Ishikawa (cell line): ENCODE measurements at regions not wholly inside any gene's neighbourhood (a gene's known extent, or its start where the extent isn't known, plus 50 kb on each side); places are given as distances from the start of the nearest gene placed in this dataset.

Experiments used
- CEBPB ChIP-seq: IDR thresholded peaks from 2 replicates; pipeline ENCODE4 v1.6.1; 2012
- CREB1 ChIP-seq: IDR thresholded peaks from 2 replicates; pipeline ENCODE4 v1.6.1; 2012; ENCODE audit warnings: low read depth
- EGR1 ChIP-seq: IDR thresholded peaks from 2 replicates; pipeline ENCODE4 v1.6.1; 2012
- EP300 ChIP-seq: IDR thresholded peaks from 2 replicates; pipeline ENCODE4 v1.6.1; 2012; ENCODE audit warnings: borderline replicate concordance
- FOXM1 ChIP-seq: IDR thresholded peaks from 2 replicates; pipeline ENCODE4 v1.6.1; 2012; ENCODE audit warnings: low read depth, borderline replicate concordance
- MAX ChIP-seq: IDR thresholded peaks from 2 replicates; pipeline ENCODE4 v1.6.1; 2012
- NFIC ChIP-seq: IDR thresholded peaks from 2 replicates; pipeline ENCODE4 v1.6.1; 2012
- RAD21 ChIP-seq: IDR thresholded peaks from 2 replicates; pipeline ENCODE4 v1.6.1; 2012; ENCODE audit warnings: low read depth
- REST ChIP-seq: IDR thresholded peaks from 2 replicates; pipeline ENCODE4 v1.6.1; 2012; ENCODE audit warnings: low read depth, mild to moderate bottlenecking
- TAF1 ChIP-seq: IDR thresholded peaks from 2 replicates; pipeline ENCODE4 v1.6.1; 2012; ENCODE audit warnings: low read depth, mild to moderate bottlenecking
- TCF12 ChIP-seq: IDR thresholded peaks from 2 replicates; pipeline ENCODE4 v1.6.1; 2012; ENCODE audit warnings: low read depth
- TEAD4 ChIP-seq: IDR thresholded peaks from 2 replicates; pipeline ENCODE4 v1.6.1; 2012
- USF1 ChIP-seq: IDR thresholded peaks from 2 replicates; pipeline ENCODE4 v1.6.1; 2012
- YY1 ChIP-seq: IDR thresholded peaks from 2 replicates; pipeline ENCODE4 v1.6.1; 2012; ENCODE audit warnings: low read depth
- ZBTB7A ChIP-seq: IDR thresholded peaks from 2 replicates; pipeline ENCODE4 v1.6.1; 2012; ENCODE audit warnings: low read depth

GRCh38 chr3:55147406-55147805 is 219.5 kb upstream of the LRTM1 start:
- TF ChIP-seq FOXM1 (no peak), TCF12 (no peak), YY1 (no peak), ZBTB7A (no peak), MAX (no peak), CEBPB (no peak), REST (no peak), CREB1 (no peak), TAF1 (no peak), EP300 (no peak), RAD21 (no peak), TEAD4 (no peak), USF1 (no peak), EGR1 (no peak), NFIC (no peak)

GRCh38 chr3:55146216-55146615 is 218.4 kb upstream of the LRTM1 start:
- TF ChIP-seq EP300 (no peak), CREB1 (no peak), NFIC (no peak), RAD21 (no peak), TAF1 (no peak), TCF12 (no peak), USF1 (no peak), TEAD4 (no peak), EGR1 (no peak), CEBPB (no peak), REST (no peak), ZBTB7A (no peak), FOXM1 (no peak), YY1 (no peak), MAX (no peak)

- no peak for TF ChIP-seq YY1
- TF ChIP-seq CREB1, result no peak
- no peak for TF ChIP-seq TEAD4
Observed at GRCh38 chr3:55144015-55144673, 216.3 kb upstream of the LRTM1 start.

GRCh38 chr3:55143336-55143735 is 215.5 kb upstream of the LRTM1 start:
- no peak for TF ChIP-seq TEAD4
- TF ChIP-seq TAF1, result no peak
- no peak for TF ChIP-seq TCF12
- TF ChIP-seq ZBTB7A, result no peak
- TF ChIP-seq EGR1, result no peak

- TF ChIP-seq ZBTB7A (no peak), CREB1 (no peak), USF1 (no peak), EGR1 (no peak), YY1 (no peak), EP300 (no peak), REST (no peak), NFIC (no peak), TAF1 (no peak), FOXM1 (no peak), CEBPB (no peak), RAD21 (no peak), TEAD4 (no peak), MAX (no peak), TCF12 (no peak)
Observed at GRCh38 chr3:55128225-55128823, 200.5 kb upstream of the LRTM1 start.
